ENCODE measurements at regions not wholly inside any gene's neighbourhood (a gene's known extent, or its start where the extent isn't known, plus 50 kb on each side); places are given as distances from the start of the nearest gene placed in this dataset.

DNA sequence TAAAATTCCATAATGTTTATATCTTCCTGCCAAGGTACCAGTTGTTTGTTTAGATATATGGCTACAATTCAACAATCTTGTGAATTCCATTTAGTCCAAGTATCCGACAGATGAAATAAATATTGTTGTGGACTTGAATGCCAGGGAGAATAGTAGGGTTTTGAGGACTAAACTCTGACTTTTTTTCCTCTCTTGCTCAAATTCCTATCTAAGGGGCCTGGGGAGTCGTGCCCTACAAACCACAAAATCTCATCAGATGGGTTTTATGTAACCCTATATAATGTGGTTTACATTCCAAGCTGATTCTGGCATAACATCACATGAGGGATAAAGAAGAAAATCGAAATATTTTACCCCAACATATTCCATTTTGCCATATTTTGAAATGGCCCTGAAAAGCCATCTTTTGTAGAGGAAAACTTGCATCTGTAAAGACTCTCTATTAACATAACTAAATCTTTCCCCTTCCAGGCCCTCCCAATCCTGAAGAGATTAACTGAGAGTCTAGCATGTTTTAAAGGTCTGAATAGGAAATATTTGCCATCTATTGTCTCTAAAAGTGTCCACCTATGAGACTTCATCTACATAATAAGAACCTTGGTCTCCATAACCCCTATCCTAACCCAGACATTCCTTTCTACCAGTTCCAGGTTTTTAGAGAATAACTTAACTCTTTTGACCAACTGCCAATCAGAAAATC, 184.7 kb upstream of the KITLG start:
- FAIRE-seq, result peak; percentile 32
- dilution Hi-C loops (cut with MboI; ENCODE audit: extremely low pct_ligation_motif_present, low sequenced_read_pairs), result no loop called here
- no peak overlapping the region for H3K9ac ChIP-seq (ENCODE audit: control insufficient read depth, extremely low read depth, insufficient read depth, low read length)

GRCh38 chr12:88763536-88764100, 183.3 kb upstream of the KITLG start:
- Histone ChIP-seq H3K9me3 (ENCODE audit: control insufficient read depth, low read depth, low read length) (no peaks in the 10 kb centered on the region), H2AFZ (ENCODE audit: control insufficient read depth, low read length) (no peak overlapping the region), H3K9me1 (ENCODE audit: control insufficient read depth, extremely low read depth, insufficient read depth, low read length) (no peaks in the 10 kb centered on the region), H3K4me1 (ENCODE audit: control insufficient read depth, extremely low read depth, insufficient read depth, low read length) (peaks cover 9% of the 10 kb centered on the region), H3K36me3 (ENCODE audit: control insufficient read depth in 2 of 2, extremely low read depth in 1 of 2, insufficient read depth in 2 of 2, low read length in 2 of 2) (no peaks in the 10 kb centered on the region), H3K79me2 (ENCODE audit: control insufficient read depth, insufficient read depth, low read length) (no peaks in the 10 kb centered on the region), H3K9ac (ENCODE audit: control insufficient read depth, extremely low read depth, insufficient read depth, low read length) (no peak overlapping the region), H3K4me3 (ENCODE audit: control insufficient read depth in 2 of 3, extremely low read depth in 1 of 3, insufficient read depth in 2 of 3, low read depth in 1 of 3, low read length in 3 of 3) (no peak overlapping the region), H3K27ac (ENCODE audit: control insufficient read depth, insufficient read depth, low read length) (no peak overlapping the region), H4K20me1 (ENCODE audit: control insufficient read depth, extremely low read depth, insufficient read depth, low read length) (no peaks in the 10 kb centered on the region), H3K27me3 (ENCODE audit: control insufficient read depth, extremely low read depth, insufficient read depth, low read length) (no peaks in the 10 kb centered on the region), H3K4me2 (ENCODE audit: control insufficient read depth, extremely low read depth, insufficient read depth, low read depth, low read length) (no peak overlapping the region)
- dilution Hi-C loops (cut with MboI; ENCODE audit: extremely low pct_ligation_motif_present, low sequenced_read_pairs), result no loop called here
- TF ChIP-seq, protein P1, sequence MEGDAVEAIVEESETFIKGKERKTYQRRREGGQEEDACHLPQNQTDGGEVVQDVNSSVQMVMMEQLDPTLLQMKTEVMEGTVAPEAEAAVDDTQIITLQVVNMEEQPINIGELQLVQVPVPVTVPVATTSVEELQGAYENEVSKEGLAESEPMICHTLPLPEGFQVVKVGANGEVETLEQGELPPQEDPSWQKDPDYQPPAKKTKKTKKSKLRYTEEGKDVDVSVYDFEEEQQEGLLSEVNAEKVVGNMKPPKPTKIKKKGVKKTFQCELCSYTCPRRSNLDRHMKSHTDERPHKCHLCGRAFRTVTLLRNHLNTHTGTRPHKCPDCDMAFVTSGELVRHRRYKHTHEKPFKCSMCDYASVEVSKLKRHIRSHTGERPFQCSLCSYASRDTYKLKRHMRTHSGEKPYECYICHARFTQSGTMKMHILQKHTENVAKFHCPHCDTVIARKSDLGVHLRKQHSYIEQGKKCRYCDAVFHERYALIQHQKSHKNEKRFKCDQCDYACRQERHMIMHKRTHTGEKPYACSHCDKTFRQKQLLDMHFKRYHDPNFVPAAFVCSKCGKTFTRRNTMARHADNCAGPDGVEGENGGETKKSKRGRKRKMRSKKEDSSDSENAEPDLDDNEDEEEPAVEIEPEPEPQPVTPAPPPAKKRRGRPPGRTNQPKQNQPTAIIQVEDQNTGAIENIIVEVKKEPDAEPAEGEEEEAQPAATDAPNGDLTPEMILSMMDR (optimal IDR thresholded peaks at IDR 0.05 in 1 of 3, IDR thresholded peaks at IDR 0.05 in 1 of 3, conservative IDR thresholded peaks at IDR 0.05 in 1 of 3; ENCODE audit: extremely low read depth in 1 of 3, insufficient read depth in 2 of 3, low read length in 3 of 3), result no peak
- no peak for TF ChIP-seq EZH2 (IDR thresholded peaks at IDR 0.05; ENCODE audit: low read length)
- FAIRE-seq (peak; percentile 81), DNase-seq (ENCODE audit: low read depth, low spot score) (no peak)

More for the DNA sequence above, 184.7 kb upstream of the KITLG start:
- no peak for TF ChIP-seq EZH2 (IDR thresholded peaks at IDR 0.05; ENCODE audit: low read length)
- TF ChIP-seq, protein P1 (optimal IDR thresholded peaks at IDR 0.05 in 1 of 3, IDR thresholded peaks at IDR 0.05 in 1 of 3, conservative IDR thresholded peaks at IDR 0.05 in 1 of 3; ENCODE audit: extremely low read depth in 1 of 3, insufficient read depth in 2 of 3, low read length in 3 of 3), result no peak
- Histone ChIP-seq H3K4me3 (ENCODE audit: control insufficient read depth in 2 of 3, extremely low read depth in 1 of 3, insufficient read depth in 2 of 3, low read depth in 1 of 3, low read length in 3 of 3) (no peak overlapping the region), H3K4me1 (ENCODE audit: control insufficient read depth, extremely low read depth, insufficient read depth, low read length) (peaks cover 9% of the 10 kb centered on the region), H3K27me3 (ENCODE audit: control insufficient read depth, extremely low read depth, insufficient read depth, low read length) (no peaks in the 10 kb centered on the region), H3K9me1 (ENCODE audit: control insufficient read depth, extremely low read depth, insufficient read depth, low read length) (no peaks in the 10 kb centered on the region), H3K27ac (ENCODE audit: control insufficient read depth, insufficient read depth, low read length) (no peak overlapping the region), H3K36me3 (ENCODE audit: control insufficient read depth in 2 of 2, extremely low read depth in 1 of 2, insufficient read depth in 2 of 2, low read length in 2 of 2) (no peaks in the 10 kb centered on the region), H3K9me3 (ENCODE audit: control insufficient read depth, low read depth, low read length) (no peaks in the 10 kb centered on the region), H3K79me2 (ENCODE audit: control insufficient read depth, insufficient read depth, low read length) (no peaks in the 10 kb centered on the region), H2AFZ (ENCODE audit: control insufficient read depth, low read length) (no peak overlapping the region), H4K20me1 (ENCODE audit: control insufficient read depth, extremely low read depth, insufficient read depth, low read length) (no peaks in the 10 kb centered on the region), H3K4me2 (ENCODE audit: control insufficient read depth, extremely low read depth, insufficient read depth, low read depth, low read length) (no peak overlapping the region)
- no peak for DNase-seq (ENCODE audit: low read depth, low spot score)
